Activated CD8-positive, alpha-beta memory T cell treated with anti-CD3 and anti-CD28 coated beads for 36 hours (primary cell): ENCODE measurements at regions not wholly inside any gene's neighbourhood (a gene's known extent, or its start where the extent isn't known, plus 50 kb on each side); places are given as distances from the start of the nearest gene placed in this dataset.

Experiments used
- CTCF ChIA-PET: fragments of 350-600 bp; sonication (Branson Sonifier 250); formaldehyde crosslinking; loops from one replicate; lab custom pipeline; 2021; ENCODE audit warnings: antibody characterized with exemption; lab: Charles Lee
- POLR2A ChIA-PET: fragments of 350-600 bp; sonication (Branson Sonifier 250); formaldehyde crosslinking; loops from one replicate; lab custom pipeline; 2021; ENCODE audit warnings: antibody characterized with exemption; lab: Charles Lee

DNA sequence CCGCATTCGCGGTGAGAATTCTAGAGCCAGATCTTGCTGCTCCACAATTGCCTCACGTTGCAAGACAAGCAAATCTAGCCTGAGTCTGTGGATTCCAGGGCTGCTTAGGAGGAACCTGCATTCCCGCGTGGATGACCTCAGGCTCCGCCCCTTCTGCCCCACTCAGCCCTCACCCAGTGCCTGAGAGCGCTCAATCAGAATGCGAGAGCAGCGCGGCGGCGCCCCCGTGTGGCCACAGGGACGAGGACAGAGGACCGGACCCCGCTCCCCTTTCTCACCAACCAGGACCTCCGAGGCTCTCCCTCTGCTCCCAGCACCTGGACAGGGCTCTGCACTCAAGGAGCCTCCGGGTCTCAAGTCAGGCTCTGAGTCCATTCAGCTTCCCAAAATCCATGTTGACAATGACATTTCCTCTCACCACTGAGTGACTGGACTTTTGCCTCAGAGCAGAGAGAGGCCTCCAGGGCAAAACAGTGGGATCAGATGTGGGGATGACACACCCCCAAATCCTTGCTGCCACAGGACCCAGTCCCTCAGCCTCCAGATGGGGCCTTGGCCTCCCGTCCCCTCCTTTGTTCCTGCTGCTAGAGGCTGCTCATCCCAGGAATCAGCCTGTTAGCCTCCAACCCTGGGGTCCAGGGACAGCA lies 52.0 kb downstream of the RPP21 start:
- POLR2A ChIA-PET, result no interaction called here

DNA sequence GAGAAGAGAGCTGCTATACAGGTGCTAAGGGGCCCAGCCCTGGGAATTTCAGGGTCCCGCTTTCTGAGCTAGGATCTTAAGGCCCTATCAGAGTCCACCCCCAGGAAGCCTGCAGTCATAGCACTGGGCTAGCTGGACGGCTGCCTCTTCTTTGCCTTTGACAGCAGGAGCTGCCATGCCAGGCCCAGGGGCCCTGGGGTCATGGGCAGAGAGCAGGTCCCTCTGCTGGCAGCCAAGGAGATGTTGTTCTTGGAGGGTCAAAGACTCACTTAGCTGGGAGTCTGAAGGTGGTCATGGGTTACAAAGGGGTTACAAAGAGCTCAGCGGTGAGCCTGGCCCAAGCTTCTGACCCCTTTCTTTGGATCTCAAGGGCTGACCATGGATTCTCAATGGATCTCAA lies 52.7 kb downstream of the RPP21 start:
- ChIA-PET POLR2A (no interaction called here), CTCF (interaction anchor here (0.7 to 1.7 kb wide), 8 partner anchors 39 to 184 kb away, joined by 3 to 8 read pairs (median 5); partner anchors contain the start of gene TRIM26)

More for the DNA sequence above, 52.0 kb downstream of the RPP21 start:
- CTCF ChIA-PET, result interaction anchor here (0.7 to 1.7 kb wide), 8 partner anchors 39 to 184 kb away, joined by 3 to 8 read pairs (median 5); partner anchors contain the start of gene TRIM26

DNA sequence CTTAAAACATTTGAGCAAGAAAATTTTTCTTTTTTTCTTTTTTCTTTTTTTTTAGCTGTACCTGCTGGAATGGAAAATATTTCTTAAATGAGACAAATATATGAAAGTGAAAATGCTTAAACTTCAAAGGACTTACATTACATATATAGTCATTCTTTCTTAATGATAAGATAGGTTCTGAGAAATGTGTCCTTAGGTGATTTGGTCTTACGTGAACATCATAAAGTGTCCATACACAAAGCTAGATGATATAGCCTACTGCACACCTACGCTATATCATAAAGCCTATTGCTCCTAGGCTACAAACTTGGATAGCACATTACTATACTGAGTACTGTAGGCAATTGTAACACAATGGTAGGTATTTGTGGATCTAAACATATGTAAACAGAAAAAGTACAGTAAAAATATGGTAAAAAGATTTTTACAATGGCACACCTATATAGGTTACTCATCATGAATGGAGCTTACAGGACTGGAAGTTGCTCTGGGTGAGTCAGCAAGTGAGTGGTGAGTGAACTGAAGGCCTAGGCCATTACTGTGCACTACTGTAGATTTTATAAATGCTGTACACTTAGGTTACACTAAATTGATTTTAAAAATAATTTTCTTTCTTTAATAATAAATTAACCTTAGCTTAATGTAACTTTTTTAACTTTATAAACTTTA lies 54.6 kb downstream of the RPP21 start:
- CTCF ChIA-PET, result interaction anchor here (0.7 to 1.3 kb wide), 4 partner anchors 14 to 180 kb away, joined by 3 to 6 read pairs (median 4); no protein-coding TSS in a partner anchor
- POLR2A ChIA-PET, result interaction anchor here (0.6 kb wide), 1 partner anchor 459 kb away, joined by 5 read pairs; no protein-coding TSS in a partner anchor

DNA sequence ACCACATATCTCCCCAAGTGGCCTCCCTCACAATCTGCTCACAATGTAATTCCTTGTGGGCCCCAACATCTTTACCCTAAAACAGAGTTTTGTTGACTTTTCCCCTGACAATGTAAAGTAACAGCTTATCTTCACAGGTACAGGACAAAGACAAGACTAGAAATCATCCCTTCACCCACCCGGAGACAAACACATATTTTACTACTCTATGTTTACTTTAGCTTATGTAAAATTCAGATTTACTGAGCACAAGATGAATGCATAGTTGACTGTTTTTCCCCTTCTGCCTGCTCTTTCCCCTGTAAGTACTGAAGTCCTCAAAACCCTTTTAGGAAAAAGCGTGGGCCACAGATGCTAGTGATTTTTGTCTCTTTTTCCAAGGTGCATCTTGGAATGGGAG lies 61.0 kb downstream of the RPP21 start:
- ChIA-PET CTCF (interaction anchor here (1.4 kb wide), 1 partner anchor 47 kb away, joined by 3 read pairs; no protein-coding TSS in a partner anchor), POLR2A (no interaction called here)

DNA sequence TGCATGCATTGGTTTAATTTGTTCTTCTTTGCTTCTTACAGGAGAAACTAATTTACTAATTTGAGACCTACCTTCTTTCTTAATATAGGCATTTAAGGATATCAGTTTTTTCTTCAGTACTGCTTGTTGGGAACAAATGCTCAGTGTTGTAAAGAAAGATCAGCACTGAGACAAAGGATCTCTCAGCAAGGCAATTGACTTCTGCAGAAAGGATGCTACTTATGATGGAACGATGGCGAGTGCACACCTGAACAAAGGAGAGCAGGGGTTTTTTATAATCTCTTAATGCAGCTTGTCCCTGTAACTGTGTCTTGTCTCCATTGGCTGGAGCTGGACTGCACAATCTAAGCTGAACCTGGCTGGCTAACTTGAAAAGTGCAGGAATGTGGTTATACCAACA lies 64.2 kb downstream of the RPP21 start:
- POLR2A ChIA-PET, result no interaction called here
- CTCF ChIA-PET, result no interaction called here

DNA sequence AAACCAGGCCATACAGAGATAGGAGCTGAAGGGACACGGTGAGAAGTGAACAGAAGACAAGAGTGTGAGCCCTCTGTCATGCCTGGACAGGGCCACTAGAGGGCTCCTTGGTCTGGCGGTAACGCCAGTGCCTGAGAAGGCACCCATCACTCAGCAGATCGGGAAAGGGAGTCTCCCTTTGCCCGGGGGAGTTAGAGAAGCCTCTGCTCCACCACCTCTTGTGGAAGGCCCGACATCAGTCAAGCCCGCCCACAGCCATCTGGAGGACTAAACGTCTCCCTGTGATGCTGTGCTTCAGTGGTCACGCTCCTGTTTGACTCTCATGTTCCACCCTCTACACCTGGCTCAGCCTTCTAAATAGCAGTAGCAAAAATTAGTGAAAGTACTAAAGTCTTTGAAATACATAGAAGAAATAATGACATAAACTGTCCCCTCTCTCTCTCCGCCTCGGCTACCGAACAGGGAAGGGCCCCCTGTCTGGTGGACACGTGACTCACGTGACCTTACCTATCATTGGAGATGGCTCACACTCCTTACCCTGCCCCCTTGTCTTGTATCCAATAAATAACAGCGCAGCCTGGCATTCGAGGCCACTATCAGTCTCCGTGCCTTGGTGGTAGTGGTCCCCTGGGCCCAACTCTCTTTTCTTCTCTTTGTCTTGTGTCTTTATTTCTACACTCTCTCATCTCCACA lies 66.7 kb downstream of the RPP21 start:
- ChIA-PET CTCF (interaction anchor here (0.7 to 0.9 kb wide), 5 partner anchors 11 to 55 kb away, joined by 3 to 4 read pairs (median 3); no protein-coding TSS in a partner anchor), POLR2A (no interaction called here)

DNA sequence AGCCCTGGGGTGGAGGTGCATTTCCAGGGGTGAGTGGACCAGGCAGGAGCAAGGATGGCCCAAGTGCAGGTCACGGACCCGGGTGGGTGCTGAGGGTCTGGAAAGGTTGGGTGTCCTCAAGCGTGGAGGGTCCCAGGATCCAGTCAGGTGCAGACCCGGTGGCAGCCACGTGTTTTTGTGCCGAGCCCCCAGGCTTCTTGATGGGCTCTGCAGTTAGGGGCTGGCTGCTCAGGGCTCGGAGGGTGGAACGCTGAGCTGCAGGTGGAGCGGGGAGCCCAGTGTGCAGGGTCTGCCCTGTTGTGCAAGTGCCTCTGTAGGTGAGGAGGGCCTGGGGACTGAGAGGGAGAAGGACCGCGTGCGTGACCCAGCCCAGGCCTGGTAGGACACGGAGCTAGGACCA lies 70.9 kb upstream of the HLA-E start:
- ChIA-PET CTCF (no interaction called here), POLR2A (no interaction called here)

DNA sequence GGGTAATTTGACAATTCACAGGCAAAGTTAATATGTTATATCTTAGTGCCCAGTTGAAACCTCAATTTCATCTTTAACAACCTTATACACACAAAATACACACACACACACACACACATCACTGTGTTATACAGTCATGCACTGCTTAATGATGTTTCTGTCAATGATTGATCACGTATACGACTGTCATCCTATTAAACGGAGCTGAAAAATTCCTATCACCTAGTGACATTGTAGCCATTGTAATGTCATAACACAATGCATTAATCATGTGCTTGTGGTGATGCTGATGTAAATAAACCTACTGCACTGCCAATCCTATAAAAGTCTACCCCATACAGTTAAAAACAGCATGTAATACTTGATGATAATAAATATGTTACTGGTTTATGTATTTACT lies 64.8 kb upstream of the HLA-E start:
- ChIA-PET CTCF (no interaction called here), POLR2A (no interaction called here)
